ENCODE measurements at regions not wholly inside any gene's neighbourhood (a gene's known extent, or its start where the extent isn't known, plus 50 kb on each side); places are given as distances from the start of the nearest gene placed in this dataset.

GRCh38 chr5:19208397-19208796 lies 779.6 kb downstream of the CDH18 start:
- no peak overlapping the region for H3K4ac ChIP-seq (ENCODE audit: low read depth, low read length)
- no peaks in the 10 kb centered on the region for H3K79me2 ChIP-seq (ENCODE audit: insufficient read depth, low read length)
- H3K9me3 ChIP-seq (ENCODE audit: control insufficient read depth, low read depth, low read length), result no peaks in the 10 kb centered on the region
- H4K91ac ChIP-seq (ENCODE audit: insufficient read length, low read depth, low read length), result no peak overlapping the region
- H3K23me2 ChIP-seq (ENCODE audit: insufficient read length, low read depth, low read length, poor library complexity, severe bottlenecking), result no peaks in the 10 kb centered on the region
- Mint-ChIP-seq H3K4me1 (no peaks in the 10 kb centered on the region), H3K27ac (no peak overlapping the region), H3K36me3 (ENCODE audit: insufficient read depth in 1 of 3, low read depth in 3 of 3) (no peaks in the 10 kb centered on the region), H3K27me3 (ENCODE audit: low read depth) (no peaks in the 10 kb centered on the region), H3K9me3 (0 out of 5 replicates have a peak, but pooled peaks cover 0 to 2% of the 10 kb centered on the region in 2 experiments), H3K4me3 (no peak overlapping the region)
- H2BK15ac ChIP-seq (ENCODE audit: low read depth, low read length), result no peak overlapping the region
- no peak overlapping the region for H2AK5ac ChIP-seq (ENCODE audit: insufficient read length, low read length)
- H3K56ac ChIP-seq (ENCODE audit: insufficient read length, low read depth, low read length), result no peak overlapping the region
- no peak overlapping the region for H3K4me2 ChIP-seq (ENCODE audit: insufficient read depth, insufficient read length, low read length)
- no CpG with 5 or more reads among the region's 4 CpGs for WGBS (ENCODE audit: extremely low coverage, insufficient read length, low lambda C conversion rate)
- no peak overlapping the region for H3T11ph ChIP-seq (ENCODE audit: low read length)
- no peak overlapping the region for H2BK120ac ChIP-seq (ENCODE audit: low read depth, low read length, poor library complexity, severe bottlenecking)
- H3K18ac ChIP-seq (ENCODE audit: insufficient read length, low read depth, low read length), result no peak overlapping the region
- H4K5ac ChIP-seq (ENCODE audit: insufficient read length, low read depth, low read length), result no peak overlapping the region
- H3K23ac ChIP-seq (ENCODE audit: insufficient read length, low read depth, low read length), result no peak overlapping the region
- H2BK20ac ChIP-seq (ENCODE audit: low read depth, low read length, poor library complexity, severe bottlenecking), result no peak overlapping the region
- no peak for TF ChIP-seq CTCF (conservative IDR thresholded peaks at IDR 0.05)
- no peaks in the 10 kb centered on the region for H3K4me1 ChIP-seq (ENCODE audit: insufficient read depth, low read length)
- H2BK5ac ChIP-seq (ENCODE audit: insufficient read length, low read length), result no peak overlapping the region
- H2BK12ac ChIP-seq (ENCODE audit: insufficient read length, low read depth, low read length), result no peak overlapping the region
- H4K8ac ChIP-seq (replicated peaks; ENCODE audit: insufficient read length, low read depth, low read length), result no peak overlapping the region
- H3K79me1 ChIP-seq (ENCODE audit: insufficient read depth, low read depth, low read length, poor library complexity, severe bottlenecking), result no peaks in the 10 kb centered on the region
- H4K20me1 ChIP-seq (ENCODE audit: control insufficient read depth, insufficient read depth, insufficient read length), result no peaks in the 10 kb centered on the region
- no peak overlapping the region for H2AFZ ChIP-seq (ENCODE audit: low read length)
- no peak overlapping the region for H3K27ac ChIP-seq (ENCODE audit: insufficient read length, low read depth, low read length)
- no peaks in the 10 kb centered on the region for H3K27me3 ChIP-seq (ENCODE audit: insufficient read depth, low read length)
- DNase-seq, result no peak
- no peak overlapping the region for H3K9ac ChIP-seq (ENCODE audit: extremely low read depth, insufficient read length, low read length)
- no peak overlapping the region for H3K14ac ChIP-seq (ENCODE audit: insufficient read depth, low read length)

All from H9 (cell line).